CD4-positive, alpha-beta T cell treated with Interleukin-6 for 4 hours (primary cell): ENCODE measurements at regions not wholly inside any gene's neighbourhood (a gene's known extent, or its start where the extent isn't known, plus 50 kb on each side); places are given as distances from the start of the nearest gene placed in this dataset.
A peak's percentile ranks its signal among the peaks of the same experiment; 100 is the strongest.

Source experiments
- DNase-seq: peaks from one replicate; pipeline ENCODE4 v3.0.0-alpha.2; 2020; ENCODE audit warnings: mixed read lengths

DNA sequence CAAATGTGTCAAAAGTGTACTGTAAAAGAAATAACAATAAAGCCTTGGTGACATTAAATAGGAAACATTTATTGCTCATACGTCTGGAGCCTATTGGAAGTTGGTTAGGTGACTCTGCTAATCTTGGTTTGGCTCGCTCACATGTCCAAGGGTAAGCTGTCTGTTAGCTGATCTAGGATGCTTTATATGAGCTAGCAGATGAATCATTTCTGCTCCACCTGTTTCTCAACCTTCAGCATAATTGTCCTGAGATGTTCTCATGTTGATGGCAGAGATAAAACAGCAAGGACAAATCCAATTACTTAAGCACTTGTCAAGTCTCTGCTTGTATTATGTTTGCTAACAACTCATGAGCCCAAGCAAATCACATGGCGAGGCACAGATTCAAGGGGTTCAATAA, 56.0 kb upstream of the CD53 start:
- no peak for DNase-seq

DNA sequence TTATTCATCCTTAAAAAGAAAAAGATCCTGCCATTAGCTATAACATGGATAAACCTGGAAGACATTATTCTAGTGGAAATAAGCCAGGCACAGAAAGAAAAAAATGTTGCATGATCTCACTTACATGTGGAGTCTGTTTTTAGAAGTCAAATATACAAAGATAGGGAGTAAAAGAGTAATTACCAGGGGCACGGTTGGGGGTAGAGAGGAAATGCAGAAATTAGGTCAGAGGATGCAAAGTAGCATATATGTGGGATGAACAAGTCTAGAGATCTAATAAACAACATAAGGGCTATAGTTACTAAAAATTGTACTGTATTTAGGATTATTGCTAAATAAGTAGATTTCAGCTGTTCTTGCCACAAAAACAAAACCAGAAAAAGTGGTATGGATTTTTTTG, 61.4 kb upstream of the CD53 start:
- no peak for DNase-seq

DNA sequence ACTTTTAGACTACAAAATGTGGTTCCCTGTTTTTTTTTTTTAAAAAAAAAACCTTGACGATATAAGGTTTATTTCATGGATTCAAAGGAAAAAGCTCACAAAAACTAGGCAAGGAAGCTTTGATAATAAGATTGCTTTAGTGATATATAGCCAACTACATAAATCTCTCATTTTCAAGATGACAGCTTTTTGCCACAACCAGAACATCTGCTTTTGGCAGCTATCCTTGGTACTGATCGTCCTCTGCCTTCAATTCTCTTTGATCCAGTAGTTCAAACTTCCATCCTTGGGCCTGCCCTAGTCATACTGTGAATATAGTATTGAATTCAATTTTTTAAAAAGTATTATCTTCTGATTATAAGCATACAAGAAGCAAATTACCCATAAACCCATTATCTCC, 72.9 kb upstream of the CD53 start:
- no peak for DNase-seq

DNA sequence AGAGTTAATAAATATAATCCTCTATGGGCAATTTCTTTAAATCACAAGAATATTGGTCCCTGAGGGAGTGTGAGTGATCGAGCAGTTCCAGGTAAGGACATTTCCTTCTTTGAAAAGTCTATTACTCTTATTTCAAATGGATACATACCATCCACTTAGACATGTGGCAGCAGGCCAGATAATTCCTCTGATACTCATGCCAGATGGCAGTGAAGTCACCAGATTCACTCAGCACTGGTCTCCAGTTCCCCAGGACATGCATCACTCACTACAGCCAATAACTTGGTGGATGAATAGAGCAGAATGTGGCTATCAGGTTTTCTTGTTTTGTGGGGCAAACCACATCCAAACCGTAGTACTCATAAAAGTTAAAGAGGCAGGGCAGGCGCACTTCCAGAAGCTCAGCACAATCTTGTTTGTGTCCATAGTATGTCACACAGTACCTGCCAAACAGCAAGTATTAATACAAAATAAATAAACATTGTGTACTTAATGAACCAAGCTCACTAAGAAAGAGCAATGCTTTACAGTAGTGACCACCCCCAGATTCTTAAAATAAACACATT, 74.2 kb upstream of the CD53 start:
- DNase-seq: no peak

DNA sequence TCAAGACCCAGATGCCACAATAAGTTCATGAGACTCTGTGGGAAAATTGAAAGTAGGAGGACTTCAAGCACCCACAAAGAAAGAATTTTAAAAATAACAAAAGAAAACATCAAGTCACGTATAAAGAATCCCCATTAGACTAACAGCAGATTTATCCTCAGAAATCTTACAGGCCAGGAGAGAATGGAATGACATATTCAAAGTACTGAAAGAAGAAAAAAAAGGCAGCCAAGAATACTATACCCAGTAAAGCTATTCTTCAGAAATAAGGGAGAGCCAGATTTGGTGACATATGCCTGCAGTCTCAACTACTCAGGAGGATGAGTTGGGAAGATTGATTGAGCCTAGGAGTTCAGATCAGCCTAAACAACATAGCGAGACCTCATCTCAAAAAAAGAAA, 84.3 kb upstream of the CD53 start:
- no peak for DNase-seq

DNA sequence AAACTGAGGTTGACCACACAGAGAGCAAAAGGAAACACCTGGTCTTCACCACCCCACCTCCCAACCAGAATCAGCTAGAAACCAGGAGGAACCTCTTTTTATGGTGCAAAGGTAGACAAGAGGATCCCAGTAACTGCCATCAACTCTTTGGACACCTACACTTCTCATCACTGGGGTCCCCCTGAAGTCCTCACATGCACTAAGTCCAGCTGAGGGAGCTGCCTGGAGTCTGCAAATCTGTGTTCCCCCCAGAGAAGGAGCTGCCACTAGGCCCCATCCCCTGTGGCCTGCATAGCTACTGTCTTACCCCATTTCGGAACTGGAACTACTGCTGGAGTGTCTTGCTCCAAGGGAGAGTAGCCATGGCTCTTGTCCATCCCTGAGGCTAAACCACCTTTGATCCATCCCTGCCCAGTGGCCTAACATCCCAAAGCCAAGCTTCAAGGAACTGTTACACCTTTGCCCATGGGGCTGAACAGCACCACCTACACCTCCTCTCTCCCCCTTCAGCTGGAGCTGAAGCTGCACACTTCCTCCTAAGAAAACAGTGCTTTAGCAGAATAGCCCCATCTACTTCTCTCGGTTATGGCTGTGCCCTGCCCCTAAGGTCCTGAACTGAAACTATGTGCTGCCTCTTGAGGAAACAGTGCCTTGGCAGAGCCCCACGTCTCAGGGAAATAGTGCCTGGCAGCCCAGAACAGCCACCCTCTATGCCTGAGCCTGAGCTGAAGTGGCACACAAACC, 85.4 kb upstream of the CD53 start:
- peak; percentile 60 for DNase-seq

DNA sequence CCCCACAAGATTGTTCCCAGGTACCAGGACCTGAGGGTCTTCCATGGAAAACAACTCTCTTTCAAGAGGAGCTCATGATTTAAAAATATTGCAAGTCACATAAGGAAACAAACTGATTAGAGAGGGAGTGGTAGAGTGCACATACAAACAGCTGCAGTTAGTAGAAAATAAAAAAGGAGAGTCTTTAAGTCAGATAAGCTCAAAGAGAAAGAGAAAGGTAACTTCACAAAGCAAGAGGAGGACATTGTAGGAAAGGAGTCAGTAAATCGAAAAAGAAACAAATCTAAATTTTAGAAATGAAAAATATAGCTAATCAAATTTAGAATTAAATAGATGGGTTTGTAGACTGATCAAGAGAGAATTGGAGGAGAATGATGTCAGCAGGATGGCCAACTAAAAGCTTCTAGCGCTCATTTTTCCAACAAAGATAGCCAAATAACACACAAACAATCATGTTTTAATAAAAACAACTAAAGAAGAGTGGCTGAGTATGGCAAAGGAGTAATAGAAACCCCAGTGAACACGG, 86.1 kb upstream of the CD53 start:
- no peak for DNase-seq

DNA sequence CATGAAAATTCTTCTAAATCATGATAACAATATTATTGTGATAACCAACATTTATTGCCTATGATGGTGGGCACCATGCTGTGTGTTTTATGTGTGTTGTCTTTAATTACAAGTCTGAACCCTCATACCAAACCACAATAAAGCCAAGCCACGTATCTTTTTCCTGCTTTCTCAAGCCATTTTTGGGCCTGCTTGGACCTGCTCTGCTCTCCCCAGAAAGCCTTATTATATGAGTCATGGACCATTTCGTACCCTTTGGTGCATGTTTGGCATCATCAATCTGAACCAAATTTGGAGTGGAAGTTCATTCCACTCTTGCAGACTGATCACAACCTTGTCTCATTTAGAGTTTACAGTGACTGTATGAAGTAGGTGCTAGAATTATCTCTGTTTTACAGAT, 87.3 kb upstream of the CD53 start:
- no peak for DNase-seq

DNA sequence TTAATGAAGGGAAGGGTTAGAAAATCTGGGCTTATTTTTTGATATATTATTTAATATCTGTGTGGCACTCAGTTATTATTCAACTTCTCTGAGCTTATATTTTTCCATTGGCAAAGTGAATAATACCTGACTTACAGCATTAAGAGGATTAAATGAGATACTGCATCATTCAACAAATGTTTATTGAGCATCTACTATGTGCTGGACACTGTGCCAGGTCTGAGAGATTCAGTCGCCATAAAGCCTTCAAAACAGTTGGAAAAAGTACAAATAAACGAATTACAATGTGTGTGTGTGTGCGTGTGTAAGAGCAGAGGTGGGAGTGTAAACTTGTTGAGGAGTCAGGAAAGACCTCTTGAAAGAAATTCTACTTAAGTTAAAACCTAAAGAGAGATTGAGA, 87.9 kb upstream of the CD53 start:
- no peak for DNase-seq

DNA sequence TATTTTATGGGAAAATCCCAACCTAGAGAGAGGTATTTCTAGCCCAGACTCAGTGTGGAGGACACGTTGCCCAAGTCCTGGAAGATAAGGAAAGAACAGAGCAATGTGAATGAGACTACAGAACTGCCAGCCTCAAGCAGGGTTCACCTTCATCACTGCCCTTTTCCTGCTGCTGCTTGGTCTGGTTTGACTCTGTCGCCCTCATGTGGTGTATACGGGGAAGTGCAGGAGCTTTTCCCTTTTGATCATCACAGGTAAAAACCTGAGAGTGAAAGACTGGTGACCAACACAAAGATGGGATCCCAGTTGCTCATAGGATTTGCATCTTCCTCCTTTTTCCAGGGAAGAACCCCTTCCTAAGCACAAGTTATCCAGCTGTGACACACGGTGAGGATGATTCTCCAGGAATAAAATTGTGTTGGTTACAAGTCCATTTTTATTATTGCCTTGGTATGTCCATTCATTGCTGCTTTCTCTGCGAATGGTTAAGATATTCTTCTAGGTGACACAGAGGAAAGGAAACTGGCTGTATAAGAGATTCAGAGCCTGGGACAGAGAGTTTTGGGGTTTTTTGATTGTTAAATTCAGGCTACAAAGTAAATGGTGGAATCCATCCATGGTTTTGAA, 89.5 kb upstream of the CD53 start:
- DNase-seq: peak; percentile 64

DNA sequence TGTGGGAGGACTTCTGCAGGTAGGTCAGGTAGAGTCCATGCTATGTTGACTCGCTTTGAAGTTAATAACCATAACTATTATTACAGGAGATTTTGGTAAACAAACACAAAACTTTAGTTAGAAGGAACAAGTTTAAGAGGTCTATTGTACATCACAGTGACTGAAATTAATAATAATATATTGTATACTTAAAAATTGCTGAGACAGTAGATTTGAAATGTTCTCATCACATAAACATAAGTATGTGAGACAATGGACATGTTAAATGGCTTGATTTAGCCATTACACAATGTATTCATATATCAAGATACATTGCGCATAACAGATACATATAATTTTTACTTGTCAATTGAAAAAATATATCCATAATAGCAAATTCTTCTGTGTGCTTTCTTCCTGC, 91.4 kb upstream of the CD53 start:
- DNase-seq: no peak

DNA sequence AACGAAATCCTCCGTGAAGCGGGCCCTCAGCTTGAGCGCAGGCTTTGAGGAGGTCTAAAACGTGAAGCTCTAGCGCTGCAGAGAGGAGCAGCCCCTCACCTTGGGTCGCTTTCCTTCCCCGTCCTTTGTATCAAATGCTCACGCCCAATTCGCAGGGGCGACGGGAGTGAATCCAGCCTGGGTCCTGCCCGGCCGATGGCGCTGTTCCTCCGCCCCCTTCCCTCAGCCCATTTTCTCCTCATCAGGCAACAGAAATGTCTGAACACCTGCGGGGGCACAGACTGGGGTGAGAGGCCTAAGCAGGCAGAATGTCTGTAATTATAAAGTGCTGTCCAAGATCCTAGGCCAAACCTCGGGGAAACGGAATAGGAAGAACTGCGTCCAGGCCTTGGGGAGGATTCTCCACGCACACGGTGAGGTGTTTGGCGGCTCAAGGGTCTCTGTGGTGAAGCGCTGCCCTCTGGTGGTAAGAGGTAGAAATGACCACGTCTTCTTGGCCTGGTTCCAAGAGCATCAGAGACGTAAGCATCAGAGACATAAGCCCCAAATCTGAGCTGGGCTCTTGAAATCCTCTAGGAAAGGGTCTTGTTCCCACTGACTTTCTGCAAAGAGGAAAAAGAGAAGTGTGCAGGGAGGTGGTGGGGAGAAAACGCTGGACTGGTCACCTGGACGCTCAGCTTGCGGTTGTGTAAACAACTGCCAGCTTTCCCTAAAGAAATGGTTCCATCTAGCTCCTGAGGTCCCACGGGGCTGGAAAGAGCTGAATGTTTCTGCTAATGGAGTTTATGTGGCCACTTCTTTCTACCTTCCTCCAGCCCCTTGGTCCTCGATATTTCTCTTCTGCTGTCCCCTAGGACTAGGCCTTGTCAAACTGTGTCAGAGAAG, 92.1 kb upstream of the CD53 start:
- DNase-seq: peak; percentile 78

DNA sequence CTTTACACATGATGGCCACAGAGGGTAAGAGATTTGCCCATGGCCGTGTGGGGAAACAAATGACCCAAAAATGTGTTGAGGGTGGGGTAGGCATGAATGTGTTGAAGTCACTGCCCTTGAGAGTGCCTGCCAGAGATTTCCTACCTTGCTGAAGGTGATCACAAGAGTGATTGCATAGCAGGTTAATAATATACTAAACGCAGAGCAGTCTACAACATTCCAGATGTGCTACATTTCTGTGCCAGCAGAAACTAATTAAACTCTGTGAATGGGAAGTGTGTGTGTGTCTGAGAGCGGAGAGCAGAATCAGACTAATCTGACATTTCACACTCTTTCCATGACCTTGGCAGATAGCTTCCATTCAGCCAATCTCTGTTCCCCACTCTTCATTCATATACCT, 93.3 kb upstream of the CD53 start:
- DNase-seq: no peak

DNA sequence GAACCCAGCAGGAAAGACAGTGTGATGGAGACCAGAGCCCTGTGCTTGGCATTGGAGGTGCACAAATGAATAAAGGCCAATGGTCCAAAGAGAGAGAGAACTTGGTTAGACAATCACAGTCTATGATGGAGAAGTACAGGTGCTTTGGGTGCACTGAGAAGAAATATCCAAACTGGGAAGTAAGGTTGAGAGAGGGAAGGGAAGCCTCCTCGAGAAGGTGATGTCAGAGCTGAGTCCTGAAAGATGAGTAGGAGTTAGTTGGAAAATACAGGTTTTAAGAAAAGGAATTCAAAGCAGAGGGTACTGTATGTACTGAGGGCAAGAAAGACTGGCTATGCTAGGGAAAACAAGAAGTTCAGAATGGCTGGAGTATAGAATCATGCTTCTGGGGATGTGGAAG, 94.1 kb upstream of the CD53 start:
- DNase-seq: no peak

DNA sequence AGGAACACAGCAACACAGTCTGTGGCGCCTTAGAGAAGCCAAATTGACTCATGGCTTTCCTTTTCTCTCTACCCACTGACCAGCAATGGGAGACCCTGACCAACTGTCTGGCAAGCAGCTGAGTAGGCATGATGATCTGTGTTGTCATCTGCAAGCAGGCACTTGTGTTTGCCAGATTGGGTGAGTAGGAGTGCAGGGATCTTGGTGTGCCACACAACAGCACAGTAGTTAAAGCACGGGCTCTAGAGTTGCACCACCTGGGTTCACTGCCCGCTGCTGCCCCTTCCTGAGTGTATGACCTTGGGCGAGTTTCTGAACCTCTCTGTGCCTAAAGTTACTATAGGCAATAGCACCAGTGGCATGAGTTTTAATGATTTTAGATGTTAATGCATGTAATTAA, 95.7 kb upstream of the CD53 start:
- DNase-seq: no peak

DNA sequence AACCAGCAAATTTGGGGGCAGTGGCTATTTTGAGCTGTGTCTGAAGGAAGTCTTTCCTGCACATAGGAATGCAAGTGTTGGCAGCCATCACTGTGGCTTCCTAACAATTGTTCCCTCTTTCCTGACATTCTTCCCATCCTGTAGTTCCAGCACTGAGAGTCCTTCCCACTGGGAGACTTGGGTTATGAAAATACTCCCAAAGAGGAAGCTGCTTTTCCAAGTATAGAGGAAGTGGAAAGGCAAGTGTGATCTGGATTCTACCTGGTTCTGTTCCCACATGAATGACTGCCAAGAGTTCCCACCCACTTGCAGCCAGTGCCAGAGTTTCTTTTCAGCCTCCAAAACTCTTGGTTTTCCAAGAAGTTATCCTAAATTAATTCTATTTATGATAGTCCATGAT, 98.5 kb upstream of the CD53 start:
- no peak for DNase-seq

DNA sequence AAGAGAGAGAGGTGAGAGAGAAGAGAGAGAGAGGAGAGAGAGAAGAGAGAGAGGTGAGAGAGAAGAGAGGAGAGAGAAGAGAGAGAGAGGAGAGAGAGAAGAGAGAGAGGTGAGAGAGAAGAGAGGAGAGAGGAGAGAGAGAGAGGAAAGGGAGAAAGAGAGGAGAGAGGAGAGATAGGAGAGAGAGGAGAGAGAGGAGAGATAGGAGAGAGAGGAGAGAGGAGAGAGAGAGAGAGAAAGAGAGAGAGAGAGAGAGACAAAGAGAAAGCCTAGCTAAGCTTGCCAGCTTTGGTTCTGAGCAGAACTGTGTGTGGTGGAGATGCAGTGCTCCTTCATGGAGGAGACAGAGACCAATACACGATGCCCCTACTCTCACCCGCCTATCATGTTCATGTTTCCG, 99.1 kb upstream of the KCNA3 start:
- DNase-seq: no peak

DNA sequence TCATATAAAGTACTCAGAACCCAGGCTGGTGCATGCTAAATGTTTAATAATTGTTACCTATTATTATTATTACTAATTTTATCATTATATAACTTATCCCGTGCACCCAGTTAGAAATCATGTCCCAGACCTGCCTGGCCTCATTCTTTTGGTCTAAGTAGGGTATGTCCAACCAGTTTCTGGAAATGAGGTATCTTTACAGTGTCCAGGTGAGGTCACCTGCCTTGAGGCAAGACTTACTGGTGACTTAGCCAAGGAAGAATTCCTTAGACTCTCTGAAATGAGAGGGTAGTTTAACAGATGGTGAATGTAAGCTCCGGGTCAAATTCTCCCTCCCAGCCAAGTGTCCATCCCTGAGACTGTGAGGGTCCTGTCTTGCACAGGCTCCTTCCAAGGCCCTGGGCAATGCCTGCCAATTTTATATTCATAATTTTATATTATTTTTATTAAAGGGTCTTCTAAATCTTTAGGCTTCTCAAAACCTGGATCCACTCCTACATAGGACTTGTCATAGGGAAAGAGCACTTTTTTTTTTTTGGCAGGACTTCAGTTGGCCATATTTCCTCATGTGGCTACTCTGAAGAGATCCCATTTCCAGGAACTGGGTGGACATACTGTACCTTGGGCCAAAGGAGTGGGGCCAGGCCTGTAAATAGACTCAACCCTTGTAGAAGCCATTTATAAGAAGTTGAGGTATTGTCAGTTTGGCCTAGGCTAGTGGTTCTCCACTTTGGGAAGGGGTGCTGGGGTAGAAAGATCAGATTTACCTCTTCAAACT, 96.7 kb upstream of the KCNA3 start:
- no peak for DNase-seq

DNA sequence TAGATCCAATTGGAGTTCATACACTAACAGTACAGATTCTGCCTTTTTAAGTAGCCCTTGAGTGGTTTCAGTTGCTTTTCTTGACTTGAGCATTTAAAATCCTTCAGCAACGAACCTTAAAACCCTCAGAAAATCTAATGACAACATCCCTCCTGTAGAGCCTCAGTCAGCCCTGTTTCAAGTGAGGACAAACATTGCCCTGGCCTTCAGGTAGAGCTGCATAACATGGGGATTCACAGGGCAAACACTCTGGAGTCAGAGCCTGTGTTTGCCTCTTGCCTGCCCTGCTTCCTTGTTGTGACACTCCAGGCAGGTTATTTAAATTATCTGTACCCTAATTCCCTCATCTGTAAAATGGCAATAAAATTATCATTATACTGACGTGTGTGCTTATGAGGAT, 96.1 kb upstream of the KCNA3 start:
- DNase-seq: no peak

DNA sequence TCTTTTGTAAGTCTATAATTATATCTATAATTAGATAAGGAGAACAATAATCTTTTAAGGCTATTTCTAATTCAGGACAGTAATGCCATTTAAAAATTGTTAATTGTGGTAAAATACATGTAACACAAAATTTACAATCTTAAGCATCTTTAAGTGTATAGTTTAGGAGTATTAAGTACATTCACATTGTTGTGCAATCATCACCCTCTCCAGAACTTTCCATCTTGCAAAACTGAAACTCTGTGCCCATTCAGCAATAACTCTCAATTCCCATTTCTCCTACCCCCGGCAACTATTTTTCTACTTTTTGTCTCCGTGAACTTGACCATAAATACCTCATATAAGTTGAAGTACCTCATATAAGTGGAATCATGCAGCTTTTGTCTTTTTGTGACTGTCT, 93.9 kb upstream of the KCNA3 start:
- DNase-seq: no peak

DNA sequence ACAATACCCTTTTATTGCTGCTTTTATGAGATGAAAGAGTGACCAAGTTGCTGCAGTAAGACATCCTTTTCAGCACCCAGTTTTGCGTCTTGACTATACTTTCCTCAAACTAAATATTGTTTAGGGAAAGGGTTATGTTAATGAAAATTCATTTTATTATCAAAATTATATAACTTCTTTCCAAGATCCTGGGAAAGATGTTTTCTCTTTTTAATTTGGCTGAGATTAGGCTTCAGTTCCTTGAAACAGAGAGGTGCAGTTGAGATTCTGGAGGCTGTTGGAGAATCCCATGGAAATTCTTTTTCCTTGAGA, 91.6 kb upstream of the KCNA3 start:
- DNase-seq: no peak

DNA sequence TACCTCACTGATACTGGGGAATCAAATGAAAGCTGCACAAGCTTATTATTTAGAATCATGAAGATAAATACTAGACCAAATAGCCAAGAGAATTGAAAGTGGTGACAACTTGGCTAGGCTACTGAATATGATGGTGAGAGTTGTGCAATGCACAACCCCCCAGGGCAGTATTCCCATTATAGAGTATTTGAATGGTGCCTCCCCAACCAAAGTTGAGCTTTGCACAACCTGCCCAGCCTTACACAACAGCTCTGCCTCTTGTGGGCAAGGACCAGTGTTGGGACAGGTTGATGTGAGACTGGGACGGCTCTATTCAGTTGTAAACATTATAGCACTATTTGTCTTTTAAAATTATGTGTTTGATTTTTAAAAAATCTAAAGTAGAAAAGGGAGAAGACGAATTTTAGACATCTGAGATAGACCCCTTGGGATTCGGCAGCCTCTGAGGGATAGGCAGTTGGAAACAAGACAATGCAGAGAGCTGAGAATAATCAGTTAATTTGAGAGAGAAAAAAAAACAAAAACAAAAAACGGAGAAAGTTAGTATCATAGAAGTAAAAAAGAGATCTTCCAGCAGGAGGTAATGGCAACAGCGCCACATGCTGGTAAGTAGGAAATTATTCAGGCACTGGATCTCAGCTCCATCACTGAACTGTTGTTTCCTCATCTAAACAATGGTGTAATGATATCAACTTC, 91.0 kb upstream of the KCNA3 start:
- peak; percentile 74 for DNase-seq
